Liver (tissue), 8 donors: ENCODE measurements at regions not wholly inside any gene's neighbourhood (a gene's known extent, or its start where the extent isn't known, plus 50 kb on each side); places are given as distances from the start of the nearest gene placed in this dataset.

Source experiments
- DNase-seq: peaks from one replicate; pipeline ENCODE4 v3.0.0-alpha.2; 2017; ENCODE audit warnings: low spot score
- H3K27ac ChIP-seq, 2 donors: one replicate each; pipeline ENCODE4 v1.7.0; 2013; ENCODE audit warnings: inconsistent platforms in 2 of 2, low read length in 2 of 2, control low read depth in 1 of 2, low read depth in 1 of 2, mild to moderate bottlenecking in 1 of 2
- H3K27me3 ChIP-seq, 4 donors: one replicate each; pipeline versions ENCODE4 v1.6.1 to v1.7.0; 2013; ENCODE audit warnings: low read length in 3 of 4, inconsistent platforms in 1 of 4, mild to moderate bottlenecking in 1 of 4, moderate library complexity in 1 of 4; ENCODE audit not compliant: control insufficient read depth in 4 of 4, insufficient read depth in 4 of 4
- H3K36me3 ChIP-seq, 4 donors: one replicate each; pipeline versions ENCODE4 v1.6.1 to v1.7.0; 2013; ENCODE audit warnings: low read length in 3 of 4, mild to moderate bottlenecking in 3 of 4, low read depth in 1 of 4, moderate library complexity in 1 of 4; ENCODE audit not compliant: control insufficient read depth in 4 of 4, insufficient read depth in 3 of 4
- H3K4me1 ChIP-seq, 4 donors: one replicate each; pipeline versions ENCODE4 v1.6.1 to v1.7.0; 2013; ENCODE audit warnings: low read length in 3 of 4, mild to moderate bottlenecking in 3 of 4, moderate library complexity in 1 of 4; ENCODE audit not compliant: control insufficient read depth in 4 of 4, insufficient read depth in 4 of 4
- H3K4me3 ChIP-seq, 3 donors: one replicate each; pipeline versions ENCODE4 v1.6.1 to v1.7.0; 2013; ENCODE audit warnings: low read length in 3 of 3, control low read depth in 1 of 3, low read depth in 1 of 3, mild to moderate bottlenecking in 1 of 3
- H3K9ac ChIP-seq, 2 donors: one replicate each; pipeline ENCODE4 v1.7.0; 2013; ENCODE audit warnings: low read length in 2 of 2, mild to moderate bottlenecking in 2 of 2, moderate library complexity in 2 of 2, control low read depth in 1 of 2, low read depth in 1 of 2
- H3K9me3 ChIP-seq, 4 donors: one replicate each; pipeline versions ENCODE4 v1.6.1 to v1.7.0; 2013; ENCODE audit warnings: low read length in 3 of 4; ENCODE audit not compliant: control insufficient read depth in 4 of 4
- ATF3 ChIP-seq: IDR thresholded peaks from 2 replicates; pipeline ENCODE4 v1.6.1; 2016; ENCODE audit warnings: antibody characterized with exemption
- CTCF ChIP-seq: fragments of 150-350 bp; IDR thresholded peaks from 2 replicates; pipeline ENCODE4 v1.5.1; 2017; ENCODE audit warnings: improper control_type of control experiment, low read depth, low read length; ENCODE audit not compliant: missing input control
- EGR1 ChIP-seq, 2 donors: IDR thresholded peaks; 2 replicates each; pipeline ENCODE4 v1.6.1; 2016 to 2018; ENCODE audit warnings: antibody characterized with exemption in 2 of 2, low read depth in 2 of 2
- FOXA2 ChIP-seq: IDR thresholded peaks from 2 replicates; pipeline ENCODE4 v1.6.1; 2016; ENCODE audit warnings: antibody characterized with exemption
- GABPA ChIP-seq, 2 donors: IDR thresholded peaks in 1 of 2; conservative IDR thresholded peaks in 1 of 2; 2 replicates each; pipeline ENCODE4 v1.6.1; 2016; ENCODE audit warnings: antibody characterized with exemption in 2 of 2, mild to moderate bottlenecking in 1 of 2, moderate library complexity in 1 of 2
- HNF4G ChIP-seq: IDR thresholded peaks from 2 replicates; pipeline ENCODE4 v1.6.1; 2016; ENCODE audit warnings: antibody characterized with exemption
- JUND ChIP-seq, 2 donors: IDR thresholded peaks; 2 replicates each; pipeline ENCODE4 v1.6.1; 2016; ENCODE audit warnings: antibody characterized with exemption in 2 of 2
- MAX ChIP-seq: IDR thresholded peaks from 2 replicates; pipeline ENCODE4 v1.6.1; 2016; ENCODE audit warnings: antibody characterized with exemption
- NR2F2 ChIP-seq: IDR thresholded peaks from 2 replicates; pipeline ENCODE4 v1.6.1; 2016; ENCODE audit warnings: antibody characterized with exemption
- RAD21 ChIP-seq, 2 donors: IDR thresholded peaks; 2 replicates each; pipeline ENCODE4 v1.6.1; 2016; ENCODE audit warnings: antibody characterized with exemption in 2 of 2, mild to moderate bottlenecking in 2 of 2
- REST ChIP-seq: IDR thresholded peaks from 2 replicates; pipeline ENCODE4 v1.6.1; 2016; ENCODE audit warnings: antibody characterized with exemption, mild to moderate bottlenecking
- RXRA ChIP-seq, 2 donors: IDR thresholded peaks; 2 replicates each; pipeline ENCODE4 v1.6.1; 2017 to 2018; ENCODE audit warnings: antibody characterized with exemption in 2 of 2, mild to moderate bottlenecking in 1 of 2
- TAF1 ChIP-seq: conservative IDR thresholded peaks from 2 replicates; pipeline ENCODE4 v1.6.1; 2016; ENCODE audit warnings: antibody characterized with exemption, mild to moderate bottlenecking
- YY1 ChIP-seq: IDR thresholded peaks from 2 replicates; pipeline ENCODE4 v1.6.1; 2016; ENCODE audit warnings: antibody characterized with exemption, mild to moderate bottlenecking
- ZBTB33 ChIP-seq: IDR thresholded peaks from 2 replicates; pipeline ENCODE4 v1.6.1; 2016; ENCODE audit warnings: antibody characterized with exemption
- WGBS: extraction: QIAGEN DNeasy Blood & Tissue Kit; methylation state at CpG from one replicate; pipeline ENCODE4 v1.1.7; 2013; 5-methylcytosine and 5-hydroxymethylcytosine counted together
- donor health status: healthy.
- donor health status: healthy.
- donor health status: healthy.
- donor health status: healthy.
- donor health status: healthy.

GRCh38 chr18:10261344-10262276 lies 192.8 kb upstream of the APCDD1 start:
- H3K27ac ChIP-seq, result no peak overlapping the region
- H3K27me3 ChIP-seq, result peaks cover 0 to 3% (median 0%) of the 10 kb centered on the region in 4 donors
- WGBS, result 77% methylated on average over 5 of the region's 5 CpGs
- no peaks in the 10 kb centered on the region for H3K36me3 ChIP-seq
- H3K9me3 ChIP-seq, result no peaks in the 10 kb centered on the region
- TF ChIP-seq HNF4G, result no peak
- no peak for TF ChIP-seq GABPA (IDR thresholded peaks at IDR 0.05 in 1 of 2, conservative IDR thresholded peaks at IDR 0.05 in 1 of 2)
- TF ChIP-seq RXRA (IDR thresholded peaks at IDR 0.05), result no peak
- TF ChIP-seq RAD21 (IDR thresholded peaks at IDR 0.05), result no peak
- TF ChIP-seq YY1, result no peak
- TF ChIP-seq ATF3, result no peak
- TF ChIP-seq NR2F2, result no peak
- H3K4me3 ChIP-seq, result no peak overlapping the region
- DNase-seq, result no peak
- H3K4me1 ChIP-seq, result no peaks in the 10 kb centered on the region
- H3K9ac ChIP-seq, result no peak overlapping the region

GRCh38 chr18:10262566-10262965 lies 191.9 kb upstream of the APCDD1 start:
- no peak overlapping the region for H3K9ac ChIP-seq
- H3K27ac ChIP-seq, result no peak overlapping the region
- peaks cover 0 to 3% (median 0%) of the 10 kb centered on the region in 4 donors for H3K27me3 ChIP-seq
- no peak for DNase-seq
- no peaks in the 10 kb centered on the region for H3K36me3 ChIP-seq
- no peaks in the 10 kb centered on the region for H3K4me1 ChIP-seq
- 85% methylated on average over 9 of the region's 9 CpGs for WGBS
- H3K4me3 ChIP-seq, result no peak overlapping the region
- no peak for TF ChIP-seq CTCF
- no peak for TF ChIP-seq ATF3
- no peak for TF ChIP-seq ZBTB33
- TF ChIP-seq JUND (IDR thresholded peaks at IDR 0.05), result no peak
- no peak for TF ChIP-seq REST
- no peak for TF ChIP-seq MAX
- TF ChIP-seq FOXA2, result no peak
- no peak for TF ChIP-seq EGR1 (IDR thresholded peaks at IDR 0.05; ENCODE audit: low read depth in 2 of 2)
- no peak for TF ChIP-seq NR2F2
- TF ChIP-seq TAF1, result no peak
- no peaks in the 10 kb centered on the region for H3K9me3 ChIP-seq
